ENCODE measurements at regions not wholly inside any gene's neighbourhood (a gene's known extent, or its start where the extent isn't known, plus 50 kb on each side); places are given as distances from the start of the nearest gene placed in this dataset.

- TF ChIP-seq, protein P1, sequence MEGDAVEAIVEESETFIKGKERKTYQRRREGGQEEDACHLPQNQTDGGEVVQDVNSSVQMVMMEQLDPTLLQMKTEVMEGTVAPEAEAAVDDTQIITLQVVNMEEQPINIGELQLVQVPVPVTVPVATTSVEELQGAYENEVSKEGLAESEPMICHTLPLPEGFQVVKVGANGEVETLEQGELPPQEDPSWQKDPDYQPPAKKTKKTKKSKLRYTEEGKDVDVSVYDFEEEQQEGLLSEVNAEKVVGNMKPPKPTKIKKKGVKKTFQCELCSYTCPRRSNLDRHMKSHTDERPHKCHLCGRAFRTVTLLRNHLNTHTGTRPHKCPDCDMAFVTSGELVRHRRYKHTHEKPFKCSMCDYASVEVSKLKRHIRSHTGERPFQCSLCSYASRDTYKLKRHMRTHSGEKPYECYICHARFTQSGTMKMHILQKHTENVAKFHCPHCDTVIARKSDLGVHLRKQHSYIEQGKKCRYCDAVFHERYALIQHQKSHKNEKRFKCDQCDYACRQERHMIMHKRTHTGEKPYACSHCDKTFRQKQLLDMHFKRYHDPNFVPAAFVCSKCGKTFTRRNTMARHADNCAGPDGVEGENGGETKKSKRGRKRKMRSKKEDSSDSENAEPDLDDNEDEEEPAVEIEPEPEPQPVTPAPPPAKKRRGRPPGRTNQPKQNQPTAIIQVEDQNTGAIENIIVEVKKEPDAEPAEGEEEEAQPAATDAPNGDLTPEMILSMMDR (IDR thresholded peaks at IDR 0.05; ENCODE audit: low read depth, low read length, missing control alignments), result no peak
- DNase-seq (ENCODE audit: extremely low read depth, low read depth), result no peak
- no peak overlapping the region for H3K4me3 ChIP-seq (replicated peaks; ENCODE audit: low read depth, low read length)
Measured at GRCh38 chr10:58930500-58930899, 245.9 kb upstream of the PHYHIPL start.

- TF ChIP-seq, protein P1 (IDR thresholded peaks at IDR 0.05; ENCODE audit: low read depth, low read length, missing control alignments), result no peak
- no peak overlapping the region for H3K4me3 ChIP-seq (replicated peaks; ENCODE audit: low read depth, low read length)
- DNase-seq (ENCODE audit: extremely low read depth, low read depth), result no peak
Measured at GRCh38 chr10:58932126-58932525, 244.3 kb upstream of the PHYHIPL start.

DNA sequence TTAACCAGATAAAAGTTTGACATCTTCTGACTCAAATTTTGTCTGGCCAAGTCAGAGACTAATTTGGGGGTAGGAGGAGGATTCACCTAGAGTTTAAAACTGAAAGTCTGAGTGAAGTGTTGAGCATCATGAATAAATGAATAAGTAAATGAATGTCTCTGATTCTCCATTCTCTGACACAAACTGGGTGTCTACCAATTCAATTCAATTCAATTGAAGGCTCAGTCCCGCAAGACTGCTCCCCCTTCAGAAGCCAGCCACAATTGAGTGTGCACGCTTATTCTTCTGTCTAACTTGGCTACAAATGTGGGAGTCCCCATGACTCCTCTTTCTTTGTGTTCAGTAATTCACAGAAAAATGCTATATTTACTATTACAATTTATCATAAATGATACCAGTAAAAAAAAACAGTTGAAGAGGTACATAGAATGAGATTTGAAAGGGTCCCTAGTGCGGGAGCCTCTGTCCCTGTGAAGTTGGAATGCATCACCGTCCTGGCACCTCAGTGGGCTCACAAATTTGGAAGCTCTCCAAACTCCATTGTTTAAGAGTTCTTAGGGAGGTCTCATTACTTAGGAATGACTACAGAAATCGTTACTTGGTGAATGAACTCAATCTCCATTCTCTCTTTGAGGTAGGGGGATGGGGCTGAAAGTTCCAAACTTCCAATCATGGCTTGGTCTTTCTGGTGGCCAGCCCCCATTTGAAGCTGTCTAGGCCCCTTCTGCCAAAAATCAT, 243.7 kb upstream of the PHYHIPL start:
- H3K4me3 ChIP-seq (replicated peaks; ENCODE audit: low read depth, low read length), result no peak overlapping the region
- TF ChIP-seq, protein P1 (IDR thresholded peaks at IDR 0.05; ENCODE audit: low read depth, low read length, missing control alignments), result no peak
- DNase-seq (ENCODE audit: extremely low read depth, low read depth), result no peak

DNA sequence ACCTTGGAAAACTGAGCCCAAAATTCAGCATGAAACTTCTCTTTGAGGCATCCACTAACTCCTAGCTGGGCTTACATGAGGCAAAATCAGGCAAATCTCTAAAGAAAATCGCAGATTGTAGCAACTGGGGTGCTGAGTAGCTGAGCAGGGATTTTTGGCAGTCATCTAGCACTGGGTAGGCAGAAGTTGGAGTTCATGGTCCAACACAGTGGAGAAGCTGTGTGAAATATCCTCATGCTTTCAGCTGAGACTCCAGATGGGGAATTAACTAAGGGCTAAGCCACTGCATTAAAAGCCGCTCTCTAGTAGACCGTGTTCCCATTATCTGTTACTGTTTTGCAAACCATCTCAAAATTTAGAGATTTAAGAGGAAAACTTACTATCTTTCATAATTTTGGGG, 240.1 kb upstream of the PHYHIPL start:
- no peak for DNase-seq (ENCODE audit: extremely low read depth, low read depth)
- no peak overlapping the region for H3K4me3 ChIP-seq (replicated peaks; ENCODE audit: low read depth, low read length)
- TF ChIP-seq, protein P1 (IDR thresholded peaks at IDR 0.05; ENCODE audit: low read depth, low read length, missing control alignments), result no peak

- TF ChIP-seq, protein P1 (IDR thresholded peaks at IDR 0.05; ENCODE audit: low read depth, low read length, missing control alignments), result no peak
- no peak overlapping the region for H3K4me3 ChIP-seq (replicated peaks; ENCODE audit: low read depth, low read length)
- no peak for DNase-seq (ENCODE audit: extremely low read depth, low read depth)
Measured at GRCh38 chr10:58937423-58937822, 239.0 kb upstream of the PHYHIPL start.

DNA sequence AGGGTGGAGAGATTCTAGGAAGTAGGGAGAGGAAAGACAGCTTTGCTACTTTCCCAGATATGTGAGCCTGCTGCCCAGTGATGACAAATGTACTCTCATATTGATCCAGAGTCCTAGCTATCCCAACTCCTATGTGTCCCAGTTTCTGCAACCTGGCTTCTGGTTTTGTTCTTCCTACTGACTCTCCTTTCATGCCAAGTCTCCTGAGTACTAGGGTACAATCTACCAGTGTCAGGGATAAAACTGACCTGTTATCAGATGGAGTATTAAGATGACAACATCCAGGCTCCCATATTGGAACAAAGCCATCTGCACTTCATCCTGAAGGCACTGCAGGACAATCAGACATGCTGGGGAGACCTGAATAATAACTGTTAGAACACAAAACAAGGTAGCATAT, 233.7 kb upstream of the PHYHIPL start:
- no peak overlapping the region for H3K4me3 ChIP-seq (replicated peaks; ENCODE audit: low read depth, low read length)
- no peak for DNase-seq (ENCODE audit: extremely low read depth, low read depth)
- TF ChIP-seq, protein P1 (IDR thresholded peaks at IDR 0.05; ENCODE audit: low read depth, low read length, missing control alignments), result no peak

Data from HFF-Myc (cell line).